HepG2 (cell line): ENCODE measurements at regions not wholly inside any gene's neighbourhood (a gene's known extent, or its start where the extent isn't known, plus 50 kb on each side); places are given as distances from the start of the nearest gene placed in this dataset.

Experiments used
- ATAC-seq: fragments of 200-7000 bp; cut with Tn5 transposase; 3 replicates; pipeline ENCODE4 v1.9.1; 2020; ENCODE audit warnings: mild to moderate bottlenecking, moderate library complexity
- BruUV-seq: library from RNA; stranded (reverse); fragments of 400-500 nt; replicated peaks from 2 replicates; lab custom pipeline; 2021; lab: Mats Ljungman, UMichigan
- CTCF ChIA-PET: fragments of 300-600 bp; formaldehyde crosslinking; extraction: SDS; loops from one replicate; lab custom pipeline; 2021; ENCODE audit warnings: low total read pairs, inconsistent platforms, low intra/inter-chr PET ratio; lab: Yijun Ruan, JAX
- POLR2A ChIA-PET: fragments of 350-600 bp; sonication (Branson Sonifier 250); formaldehyde crosslinking; loops from one replicate; lab custom pipeline; 2020; ENCODE audit warnings: antibody characterized with exemption, inconsistent platforms; lab: Yijun Ruan, JAX
- DNase-seq: peaks from one replicate; pipeline ENCODE4 v3.0.0-alpha.2; 2015; ENCODE audit warnings: low spot score
- FAIRE-seq: peaks from 3 replicates; lab custom pipeline; 2011; peaks lifted over from hg19 to GRCh38; lab: Jason Lieb, UNC
- H2AFZ ChIP-seq: one replicate; pipeline ENCODE4 v1.6.1; 2011; ENCODE audit warnings: low read length, inconsistent platforms
- H3K27ac ChIP-seq: fragments of 300-600 bp; 3 replicates; pipeline ENCODE4 v1.8.0; 2011; ENCODE audit warnings: mixed run types, mild to moderate bottlenecking, mixed read lengths, low read length, inconsistent platforms; ENCODE audit not compliant: insufficient read depth; ENCODE audit errors: extremely low read length
- H3K27me3 ChIP-seq, 2 experiments: fragments of 200-600 bp in 1 of 2; 2 replicates in 1 of 2; 3 replicates in 1 of 2; pipeline versions ENCODE4 v1.6.0 to v1.8.0; 2011; ENCODE audit warnings: low read length in 2 of 2, mild to moderate bottlenecking in 2 of 2, moderate library complexity in 2 of 2, inconsistent platforms in 1 of 2; ENCODE audit not compliant: insufficient read depth in 2 of 2, control insufficient read depth in 1 of 2
- H3K36me3 ChIP-seq, 2 experiments: fragments of 200-600 bp in 1 of 2; replicated peaks in 1 of 2; 2 replicates in 1 of 2; 3 replicates in 1 of 2; pipeline versions ENCODE4 v1.5.1 to v1.8.0; 2011; ENCODE audit warnings: low read length in 2 of 2, inconsistent platforms in 1 of 2; ENCODE audit not compliant: insufficient read depth in 2 of 2, control insufficient read depth in 1 of 2
- H3K4me1 ChIP-seq: 2 replicates; pipeline ENCODE4 v1.5.1; 2012; ENCODE audit warnings: low read length, inconsistent platforms; ENCODE audit not compliant: insufficient read depth
- H3K4me2 ChIP-seq: 2 replicates; pipeline ENCODE4 v1.6.0; 2011; ENCODE audit warnings: low read depth, low read length, inconsistent platforms
- H3K4me3 ChIP-seq, 3 experiments: fragments of 200-600 bp in 1 of 3; sonication (generic), shearing (Covaris generic) in 1 of 3; replicated peaks in 1 of 3; 2 replicates each; pipeline ENCODE4 v1.5.1; 2011 to 2016; ENCODE audit warnings: low read length in 3 of 3, inconsistent platforms in 2 of 3, low read depth in 2 of 3, mild to moderate bottlenecking in 2 of 3, control low read depth in 1 of 3, mixed read lengths in 1 of 3; ENCODE audit not compliant: insufficient read depth in 1 of 3
- H3K79me2 ChIP-seq: one replicate; pipeline ENCODE4 v1.6.1; 2011; ENCODE audit warnings: low read length, inconsistent platforms; ENCODE audit not compliant: insufficient read depth
- H3K9ac ChIP-seq: 2 replicates; pipeline ENCODE4 v1.6.0; 2011; ENCODE audit warnings: mild to moderate bottlenecking, low read depth, low read length, inconsistent platforms; ENCODE audit not compliant: insufficient read depth
- H3K9me3 ChIP-seq: 2 replicates; pipeline ENCODE4 v1.5.1; 2012; ENCODE audit warnings: mild to moderate bottlenecking, low read length
- H4K20me1 ChIP-seq: 2 replicates; pipeline ENCODE4 v1.6.0; 2011; ENCODE audit warnings: inconsistent platforms, mild to moderate bottlenecking, low read length, moderate library complexity; ENCODE audit not compliant: insufficient read depth
- ATF1 ChIP-seq: IDR thresholded peaks from 2 replicates; pipeline ENCODE4 v1.6.1; 2016; ENCODE audit warnings: mild to moderate bottlenecking, control low read depth
- ISX ChIP-seq: sonication (generic); formaldehyde crosslinking; conservative IDR thresholded peaks from 2 replicates; pipeline ENCODE4 v1.5.0; 2020; ENCODE audit warnings: missing genetic modification reagents
- JDP2 ChIP-seq: sonication (generic); formaldehyde crosslinking; IDR thresholded peaks from 2 replicates; pipeline ENCODE4 v1.8.1; 2022; ENCODE audit warnings: missing genetic modification reagents, borderline replicate concordance
- KMT2A ChIP-seq: sonication (generic); formaldehyde crosslinking; IDR thresholded peaks from 2 replicates; pipeline ENCODE4 v1.4.0; 2020; ENCODE audit warnings: missing genetic modification reagents
- MBNL3 ChIP-seq: fragments of 250-450 bp; sonication (Bioruptor Pico); conservative IDR thresholded peaks from 2 replicates; pipeline ENCODE4 v1.8.0; 2022; ENCODE audit warnings: mild to moderate bottlenecking, inconsistent platforms
- MEF2D ChIP-seq: sonication (generic); formaldehyde crosslinking; IDR thresholded peaks from 2 replicates; pipeline ENCODE4 v1.5.1; 2020; ENCODE audit warnings: mild to moderate bottlenecking, missing genetic modification reagents
- NCOA2 ChIP-seq: sonication (generic); formaldehyde crosslinking; IDR thresholded peaks from 2 replicates; pipeline ENCODE4 v1.8.0; 2022; ENCODE audit warnings: inconsistent platforms
- NR2F6 ChIP-seq, 2 experiments: IDR thresholded peaks; 2 replicates each; pipeline ENCODE4 v1.6.1; 2016; ENCODE audit warnings: antibody characterized with exemption in 1 of 2, mild to moderate bottlenecking in 1 of 2
- SRSF9 ChIP-seq: fragments of 200-400 bp; formaldehyde crosslinking; IDR thresholded peaks from 2 replicates; pipeline ENCODE4 v1.6.1; 2018; ENCODE audit warnings: borderline replicate concordance, mild to moderate bottlenecking, low read depth, low read length; ENCODE audit not compliant: insufficient read depth, poor library complexity, severe bottlenecking
- SUZ12 ChIP-seq: fragments of 150-350 bp; IDR thresholded peaks from 2 replicates; pipeline ENCODE4 v1.6.1; 2014; ENCODE audit warnings: low read depth, low read length
- ZNF230 ChIP-seq: sonication (generic); formaldehyde crosslinking; IDR thresholded peaks from 2 replicates; pipeline ENCODE4 v1.4.0; 2020; ENCODE audit warnings: mild to moderate bottlenecking, missing genetic modification reagents
- ZNF33B ChIP-seq: sonication (generic); formaldehyde crosslinking; IDR thresholded peaks from 2 replicates; pipeline ENCODE4 v1.5.1; 2020; ENCODE audit warnings: mild to moderate bottlenecking, missing genetic modification reagents
- ZNF652 ChIP-seq: IDR thresholded peaks from 2 replicates; pipeline ENCODE4 v1.6.1; 2016; ENCODE audit warnings: low read depth, borderline replicate concordance
- ZNF891 ChIP-seq: sonication (generic); formaldehyde crosslinking; IDR thresholded peaks from 2 replicates; pipeline ENCODE4 v1.5.0; 2020; ENCODE audit warnings: mild to moderate bottlenecking, missing genetic modification reagents
- WGBS: methylation state at CpG from one replicate; pipeline ENCODE4 v1.1.6; 2017; ENCODE audit warnings: low lambda C conversion rate; 5-methylcytosine and 5-hydroxymethylcytosine counted together
- in situ Hi-C: cut with HindIII; loops from 2 replicates; pipeline ENCODE4 v1.10.0; 2017; ENCODE audit warnings: low pct_unique_long_range_greater_than_20kb; ENCODE audit not compliant: extremely low pct_ligation_motif_present
- intact Hi-C: fragments of 100-400 bp; cut with micrococcal nuclease; formaldehyde crosslinking; loops from one replicate; pipeline ENCODE4 v1.10.0; 2022; ENCODE audit not compliant: unreplicated experiment
- TF ChIP-seq, protein P1 (sequence below): sonication (generic); formaldehyde crosslinking; IDR thresholded peaks from 2 replicates; pipeline ENCODE4 v1.4.0; 2020; ENCODE audit warnings: mild to moderate bottlenecking, missing genetic modification reagents, borderline replicate concordance
- TF ChIP-seq, protein P2 (sequence below): sonication (generic); formaldehyde crosslinking; IDR thresholded peaks from 2 replicates; pipeline ENCODE4 v1.5.0; 2020; ENCODE audit warnings: missing genetic modification reagents

DNA sequence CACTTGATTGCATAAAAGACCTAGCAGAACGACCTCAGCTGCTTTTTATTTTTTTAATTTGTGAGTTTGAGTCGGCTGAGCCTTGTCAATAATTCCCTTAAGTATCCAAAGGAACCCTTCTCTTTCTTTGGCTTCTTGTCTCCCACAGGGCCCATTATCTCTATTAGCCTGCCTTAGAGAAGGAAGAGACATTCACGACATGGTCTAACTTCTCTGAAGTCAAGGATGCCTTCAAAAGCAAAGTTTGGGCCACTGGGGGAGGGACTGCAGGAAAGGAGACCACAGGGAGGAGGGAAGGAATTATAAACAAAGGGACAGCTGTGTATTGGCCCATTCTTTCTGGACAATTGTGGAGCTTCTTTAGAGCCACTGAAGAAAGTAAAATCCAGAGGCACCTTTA, 126.4 kb downstream of the BRMS1L start:
- ATAC-seq (no peak), DNase-seq (no peak), FAIRE-seq (no peak)
- in situ Hi-C loops (no loop called here), intact Hi-C loops (no loop called here)
- Histone ChIP-seq H3K9me3 (no peaks in the 10 kb centered on the region), H3K4me2 (no peak overlapping the region), H4K20me1 (no peaks in the 10 kb centered on the region), H3K36me3 (no peaks in the 10 kb centered on the region), H3K79me2 (no peaks in the 10 kb centered on the region), H3K9ac (no peak overlapping the region), H3K4me3 (no peak overlapping the region), H2AFZ (no peak overlapping the region), H3K27ac (no peak overlapping the region), H3K4me1 (no peaks in the 10 kb centered on the region), H3K27me3 (peaks cover 0 to 26% of the 10 kb centered on the region in 2 experiments; a peak in 2 of 5 replicates)
- ChIA-PET CTCF (no interaction called here), POLR2A (no interaction called here)
- BruUV-seq = no TSS peak
- 2% methylated on average over 3 of the region's 3 CpGs for WGBS
- TF ChIP-seq ZNF891 (CRISPR knock-in tag) (no peak), NCOA2 (CRISPR knock-in tag) (no peak), ATF1 (CRISPR knock-in tag) (no peak), SRSF9 (no peak), ZNF652 (CRISPR knock-in tag) (no peak), MBNL3 (CRISPR knock-in tag) (no peak), ISX (no peak), JDP2 (CRISPR knock-in tag) (no peak), MEF2D (CRISPR knock-in tag) (no peak), NR2F6 (IDR thresholded peaks at IDR 0.05) (no peak), NR2F6 (CRISPR knock-in tag; IDR thresholded peaks at IDR 0.05) (no peak), SUZ12 (no peak), ZNF33B (CRISPR knock-in tag) (no peak), ZNF230 (CRISPR knock-in tag) (no peak), KMT2A (CRISPR knock-in tag) (no peak)
- TF ChIP-seq, protein P1, sequence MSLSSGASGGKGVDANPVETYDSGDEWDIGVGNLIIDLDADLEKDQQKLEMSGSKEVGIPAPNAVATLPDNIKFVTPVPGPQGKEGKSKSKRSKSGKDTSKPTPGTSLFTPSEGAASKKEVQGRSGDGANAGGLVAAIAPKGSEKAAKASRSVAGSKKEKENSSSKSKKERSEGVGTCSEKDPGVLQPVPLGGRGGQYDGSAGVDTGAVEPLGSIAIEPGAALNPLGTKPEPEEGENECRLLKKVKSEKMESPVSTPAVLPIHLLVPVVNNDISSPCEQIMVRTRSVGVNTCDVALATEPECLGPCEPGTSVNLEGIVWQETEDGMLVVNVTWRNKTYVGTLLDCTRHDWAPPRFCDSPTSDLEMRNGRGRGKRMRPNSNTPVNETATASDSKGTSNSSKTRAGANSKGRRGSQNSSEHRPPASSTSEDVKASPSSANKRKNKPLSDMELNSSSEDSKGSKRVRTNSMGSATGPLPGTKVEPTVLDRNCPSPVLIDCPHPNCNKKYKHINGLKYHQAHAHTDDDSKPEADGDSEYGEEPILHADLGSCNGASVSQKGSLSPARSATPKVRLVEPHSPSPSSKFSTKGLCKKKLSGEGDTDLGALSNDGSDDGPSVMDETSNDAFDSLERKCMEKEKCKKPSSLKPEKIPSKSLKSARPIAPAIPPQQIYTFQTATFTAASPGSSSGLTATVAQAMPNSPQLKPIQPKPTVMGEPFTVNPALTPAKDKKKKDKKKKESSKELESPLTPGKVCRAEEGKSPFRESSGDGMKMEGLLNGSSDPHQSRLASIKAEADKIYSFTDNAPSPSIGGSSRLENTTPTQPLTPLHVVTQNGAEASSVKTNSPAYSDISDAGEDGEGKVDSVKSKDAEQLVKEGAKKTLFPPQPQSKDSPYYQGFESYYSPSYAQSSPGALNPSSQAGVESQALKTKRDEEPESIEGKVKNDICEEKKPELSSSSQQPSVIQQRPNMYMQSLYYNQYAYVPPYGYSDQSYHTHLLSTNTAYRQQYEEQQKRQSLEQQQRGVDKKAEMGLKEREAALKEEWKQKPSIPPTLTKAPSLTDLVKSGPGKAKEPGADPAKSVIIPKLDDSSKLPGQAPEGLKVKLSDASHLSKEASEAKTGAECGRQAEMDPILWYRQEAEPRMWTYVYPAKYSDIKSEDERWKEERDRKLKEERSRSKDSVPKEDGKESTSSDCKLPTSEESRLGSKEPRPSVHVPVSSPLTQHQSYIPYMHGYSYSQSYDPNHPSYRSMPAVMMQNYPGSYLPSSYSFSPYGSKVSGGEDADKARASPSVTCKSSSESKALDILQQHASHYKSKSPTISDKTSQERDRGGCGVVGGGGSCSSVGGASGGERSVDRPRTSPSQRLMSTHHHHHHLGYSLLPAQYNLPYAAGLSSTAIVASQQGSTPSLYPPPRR (CRISPR knock-in tag) = no peak
- TF ChIP-seq, protein P2, sequence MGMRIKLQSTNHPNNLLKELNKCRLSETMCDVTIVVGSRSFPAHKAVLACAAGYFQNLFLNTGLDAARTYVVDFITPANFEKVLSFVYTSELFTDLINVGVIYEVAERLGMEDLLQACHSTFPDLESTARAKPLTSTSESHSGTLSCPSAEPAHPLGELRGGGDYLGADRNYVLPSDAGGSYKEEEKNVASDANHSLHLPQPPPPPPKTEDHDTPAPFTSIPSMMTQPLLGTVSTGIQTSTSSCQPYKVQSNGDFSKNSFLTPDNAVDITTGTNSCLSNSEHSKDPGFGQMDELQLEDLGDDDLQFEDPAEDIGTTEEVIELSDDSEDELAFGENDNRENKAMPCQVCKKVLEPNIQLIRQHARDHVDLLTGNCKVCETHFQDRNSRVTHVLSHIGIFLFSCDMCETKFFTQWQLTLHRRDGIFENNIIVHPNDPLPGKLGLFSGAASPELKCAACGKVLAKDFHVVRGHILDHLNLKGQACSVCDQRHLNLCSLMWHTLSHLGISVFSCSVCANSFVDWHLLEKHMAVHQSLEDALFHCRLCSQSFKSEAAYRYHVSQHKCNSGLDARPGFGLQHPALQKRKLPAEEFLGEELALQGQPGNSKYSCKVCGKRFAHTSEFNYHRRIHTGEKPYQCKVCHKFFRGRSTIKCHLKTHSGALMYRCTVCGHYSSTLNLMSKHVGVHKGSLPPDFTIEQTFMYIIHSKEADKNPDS (CRISPR knock-in tag) = no peak
